Endothelial cell of umbilical vein (primary cell): ENCODE measurements at regions not wholly inside any gene's neighbourhood (a gene's known extent, or its start where the extent isn't known, plus 50 kb on each side); places are given as distances from the start of the nearest gene placed in this dataset.

Source experiments
- EZH2 ChIP-seq: IDR thresholded peaks from 2 replicates; pipeline ENCODE4 v1.6.1; 2012; ENCODE audit warnings: borderline replicate concordance, low read depth, mild to moderate bottlenecking, moderate library complexity, low read length, inconsistent platforms; ENCODE audit not compliant: severe bottlenecking
- MYC ChIP-seq: IDR thresholded peaks from one replicate; pipeline ENCODE4 v1.6.1; 2011; ENCODE audit warnings: mild to moderate bottlenecking, low read depth, low read length
- POLR2A ChIP-seq: IDR thresholded peaks from 2 replicates; pipeline ENCODE4 v1.6.1; 2012; ENCODE audit warnings: low read depth, mild to moderate bottlenecking, control low read depth, low read length
- POLR2AphosphoS5 ChIP-seq: IDR thresholded peaks from 2 replicates; pipeline ENCODE4 v1.6.1; 2012; ENCODE audit warnings: low read depth, mild to moderate bottlenecking, control low read depth, low read length, moderate library complexity; ENCODE audit not compliant: insufficient read depth
- TF ChIP-seq, protein P1 (sequence below), 2 donors: IDR thresholded peaks; 1 replicate in 1 of 2; 2 replicates in 1 of 2; pipeline ENCODE4 v1.5.1; 2011; ENCODE audit warnings: low read length in 2 of 2, mild to moderate bottlenecking in 2 of 2, moderate library complexity in 2 of 2, control low read depth in 1 of 2, inconsistent platforms in 1 of 2, low read depth in 1 of 2; ENCODE audit not compliant: insufficient read depth in 1 of 2; ENCODE audit errors: extremely low read depth in 1 of 2
- TF ChIP-seq, protein P2 (sequence below): IDR thresholded peaks from 2 replicates; pipeline ENCODE4 v1.6.1; 2011; ENCODE audit not compliant: insufficient read depth, insufficient read length

GRCh38 chr2:220748875-220749479, 823.1 kb downstream of the EPHA4 start:
- TF ChIP-seq EZH2 (no peak), POLR2A (no peak), POLR2AphosphoS5 (no peak), MYC (no peak)
- TF ChIP-seq, protein P1, sequence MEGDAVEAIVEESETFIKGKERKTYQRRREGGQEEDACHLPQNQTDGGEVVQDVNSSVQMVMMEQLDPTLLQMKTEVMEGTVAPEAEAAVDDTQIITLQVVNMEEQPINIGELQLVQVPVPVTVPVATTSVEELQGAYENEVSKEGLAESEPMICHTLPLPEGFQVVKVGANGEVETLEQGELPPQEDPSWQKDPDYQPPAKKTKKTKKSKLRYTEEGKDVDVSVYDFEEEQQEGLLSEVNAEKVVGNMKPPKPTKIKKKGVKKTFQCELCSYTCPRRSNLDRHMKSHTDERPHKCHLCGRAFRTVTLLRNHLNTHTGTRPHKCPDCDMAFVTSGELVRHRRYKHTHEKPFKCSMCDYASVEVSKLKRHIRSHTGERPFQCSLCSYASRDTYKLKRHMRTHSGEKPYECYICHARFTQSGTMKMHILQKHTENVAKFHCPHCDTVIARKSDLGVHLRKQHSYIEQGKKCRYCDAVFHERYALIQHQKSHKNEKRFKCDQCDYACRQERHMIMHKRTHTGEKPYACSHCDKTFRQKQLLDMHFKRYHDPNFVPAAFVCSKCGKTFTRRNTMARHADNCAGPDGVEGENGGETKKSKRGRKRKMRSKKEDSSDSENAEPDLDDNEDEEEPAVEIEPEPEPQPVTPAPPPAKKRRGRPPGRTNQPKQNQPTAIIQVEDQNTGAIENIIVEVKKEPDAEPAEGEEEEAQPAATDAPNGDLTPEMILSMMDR (IDR thresholded peaks at IDR 0.05; ENCODE audit: extremely low read depth in 1 of 2, insufficient read depth in 1 of 2, low read depth in 1 of 2, low read length in 2 of 2): no peak
- TF ChIP-seq, protein P2, sequence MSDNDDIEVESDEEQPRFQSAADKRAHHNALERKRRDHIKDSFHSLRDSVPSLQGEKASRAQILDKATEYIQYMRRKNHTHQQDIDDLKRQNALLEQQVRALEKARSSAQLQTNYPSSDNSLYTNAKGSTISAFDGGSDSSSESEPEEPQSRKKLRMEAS: no peak
